K562 (cell line): ENCODE measurements at regions not wholly inside any gene's neighbourhood (a gene's known extent, or its start where the extent isn't known, plus 50 kb on each side); places are given as distances from the start of the nearest gene placed in this dataset.

Experiments
- ATAC-seq: fragments of 200-7000 bp; cut with Tn5 transposase; 3 replicates; pipeline ENCODE4 v1.9.1; 2020; ENCODE audit warnings: moderate library complexity
- BruUV-seq: library from RNA; stranded (reverse); fragments of 400-500 nt; replicated peaks from 2 replicates; lab custom pipeline; 2021; lab: Mats Ljungman, UMichigan
- CTCF ChIA-PET: fragments of 300-600 bp; formaldehyde crosslinking; extraction: SDS; loops from one replicate; lab custom pipeline; 2021; ENCODE audit warnings: low intra/inter-chr PET ratio; lab: Yijun Ruan, JAX
- POLR2A ChIA-PET: fragments of 300-600, 350-650 bp; sonication (Branson Sonifier 250); formaldehyde crosslinking; extraction: SDS; loops from one replicate; lab custom pipeline; 2021; ENCODE audit warnings: antibody characterized with exemption, inconsistent platforms; lab: Yijun Ruan, JAX
- DNase-seq, 4 experiments: peaks; one replicate each; pipeline versions ENCODE4 v3.0.0 to v3.0.0-alpha.2; 2011 to 2018; ENCODE audit warnings: low spot score in 3 of 4, mixed read lengths in 3 of 4; ENCODE audit errors: extremely low read depth in 1 of 4
- FAIRE-seq: peaks from 2 replicates; lab custom pipeline; 2011; peaks lifted over from hg19 to GRCh38; lab: Jason Lieb, UNC
- H2AFZ ChIP-seq: 2 replicates; pipeline ENCODE4 v1.6.0; 2011; ENCODE audit warnings: low read depth, low read length, control low read depth, inconsistent platforms
- H3K27ac ChIP-seq: fragments of 200-600 bp; 3 replicates; pipeline ENCODE4 v1.8.0; 2011; ENCODE audit warnings: low read depth, mild to moderate bottlenecking, control low read depth, inconsistent platforms, low read length, moderate library complexity, mixed read lengths; ENCODE audit errors: extremely low read depth
- H3K27me3 ChIP-seq, 2 experiments: fragments of 300-600 bp in 1 of 2; 2 replicates in 1 of 2; 3 replicates in 1 of 2; pipeline versions ENCODE4 v1.6.0 to v1.8.0; 2011; ENCODE audit warnings: inconsistent platforms in 2 of 2, low read length in 2 of 2, mild to moderate bottlenecking in 1 of 2, mixed read lengths in 1 of 2, moderate library complexity in 1 of 2; ENCODE audit not compliant: control insufficient read depth in 2 of 2, insufficient read depth in 2 of 2
- H3K36me3 ChIP-seq: fragments of 300-600 bp; 3 replicates; pipeline ENCODE4 v1.8.0; 2011; ENCODE audit warnings: mild to moderate bottlenecking, low read length, inconsistent platforms; ENCODE audit not compliant: control insufficient read depth, insufficient read depth
- H3K4me1 ChIP-seq, 2 experiments: fragments of 200-600 bp in 1 of 2; replicated peaks in 1 of 2; 2 replicates in 1 of 2; 3 replicates in 1 of 2; pipeline versions ENCODE4 v1.5.1 to v1.8.0; 2011; ENCODE audit warnings: inconsistent platforms in 2 of 2, low read length in 2 of 2, mild to moderate bottlenecking in 1 of 2, mixed read lengths in 1 of 2, moderate library complexity in 1 of 2; ENCODE audit not compliant: control insufficient read depth in 2 of 2, insufficient read depth in 2 of 2
- H3K4me2 ChIP-seq: 2 replicates; pipeline ENCODE4 v1.6.1; 2011; ENCODE audit warnings: low read length, control low read depth, inconsistent platforms, mixed read lengths; ENCODE audit not compliant: insufficient read depth
- H3K4me3 ChIP-seq: fragments of 200-600 bp; sonication (generic), shearing (Covaris generic); 2 replicates; pipeline ENCODE4 v1.5.1; 2016; ENCODE audit warnings: control low read depth, inconsistent platforms
- H3K79me2 ChIP-seq: fragments of 200-600 bp; 3 replicates; pipeline ENCODE4 v1.8.0; 2011; ENCODE audit warnings: low read length, inconsistent platforms; ENCODE audit not compliant: control insufficient read depth, insufficient read depth
- H3K9ac ChIP-seq, 2 experiments: 2 replicates each; pipeline versions ENCODE4 v1.6.0 to v1.6.1; 2011; ENCODE audit warnings: low read depth in 2 of 2, low read length in 2 of 2, control low read depth in 1 of 2, inconsistent platforms in 1 of 2, mild to moderate bottlenecking in 1 of 2, mixed read lengths in 1 of 2; ENCODE audit not compliant: insufficient read depth in 1 of 2
- H3K9me1 ChIP-seq: one replicate; pipeline ENCODE4 v1.6.0; 2011; ENCODE audit warnings: inconsistent platforms, mild to moderate bottlenecking, low read length, moderate library complexity; ENCODE audit not compliant: control insufficient read depth, insufficient read depth
- H3K9me3 ChIP-seq: replicated peaks from 2 replicates; pipeline ENCODE4 v1.5.1; 2011; ENCODE audit warnings: low read depth, low read length, inconsistent platforms; ENCODE audit not compliant: control insufficient read depth, insufficient read depth
- H4K20me1 ChIP-seq: replicated peaks from 2 replicates; pipeline ENCODE4 v1.6.1; 2011; ENCODE audit warnings: low read length, inconsistent platforms, mixed read lengths; ENCODE audit not compliant: control insufficient read depth, insufficient read depth
- DDX20 ChIP-seq: fragments of 450-650 bp; IDR thresholded peaks from 2 replicates; pipeline ENCODE4 v1.6.1; 2016; ENCODE audit warnings: missing genetic modification characterization, low read depth, mild to moderate bottlenecking, missing compliant biosample characterization, moderate library complexity
- DMBX1 ChIP-seq: fragments of 250-450 bp; sonication (Bioruptor Pico); IDR thresholded peaks from 2 replicates; pipeline ENCODE4 v1.8.0; 2022; ENCODE audit warnings: inconsistent platforms, mild to moderate bottlenecking, moderate library complexity, borderline replicate concordance
- MTF1 ChIP-seq: fragments of 250-450 bp; sonication (Bioruptor Pico); IDR thresholded peaks from 2 replicates; pipeline ENCODE4 v1.9.0; 2021; ENCODE audit warnings: moderate library complexity, mild to moderate bottlenecking, inconsistent platforms, borderline replicate concordance
- SIRT6 ChIP-seq: IDR thresholded peaks from one replicate; pipeline ENCODE4 v1.6.1; 2012; ENCODE audit warnings: low read depth, mild to moderate bottlenecking, control low read depth, inconsistent platforms, low read length, moderate library complexity
- WGBS: fragments of 100-300 bp; shearing (Covaris generic); methylation state at CpG from one replicate; pipeline ENCODE4 v1.1.6; 2016; ENCODE audit warnings: low coverage, mixed read lengths; ENCODE audit not compliant: insufficient coverage; ENCODE audit errors: missing lambda C conversion rate; 5-methylcytosine and 5-hydroxymethylcytosine counted together
- in situ Hi-C: fragments of 300-500 bp; cut with MboI; formaldehyde crosslinking; loops from 4 replicates; pipeline ENCODE4 v1.15.0; 2018; ENCODE audit warnings: inconsistent platforms, mixed read lengths
- intact Hi-C: fragments of 100-400 bp; cut with micrococcal nuclease; formaldehyde crosslinking; loops from 2 replicates; pipeline ENCODE4 v1.14.2; 2022
- TF ChIP-seq, protein P1 (sequence below): sonication (generic); formaldehyde crosslinking; IDR thresholded peaks from 2 replicates; pipeline ENCODE4 v1.8.0; 2023; ENCODE audit warnings: mild to moderate bottlenecking, missing genetic modification reagents

- TF ChIP-seq, protein P1, sequence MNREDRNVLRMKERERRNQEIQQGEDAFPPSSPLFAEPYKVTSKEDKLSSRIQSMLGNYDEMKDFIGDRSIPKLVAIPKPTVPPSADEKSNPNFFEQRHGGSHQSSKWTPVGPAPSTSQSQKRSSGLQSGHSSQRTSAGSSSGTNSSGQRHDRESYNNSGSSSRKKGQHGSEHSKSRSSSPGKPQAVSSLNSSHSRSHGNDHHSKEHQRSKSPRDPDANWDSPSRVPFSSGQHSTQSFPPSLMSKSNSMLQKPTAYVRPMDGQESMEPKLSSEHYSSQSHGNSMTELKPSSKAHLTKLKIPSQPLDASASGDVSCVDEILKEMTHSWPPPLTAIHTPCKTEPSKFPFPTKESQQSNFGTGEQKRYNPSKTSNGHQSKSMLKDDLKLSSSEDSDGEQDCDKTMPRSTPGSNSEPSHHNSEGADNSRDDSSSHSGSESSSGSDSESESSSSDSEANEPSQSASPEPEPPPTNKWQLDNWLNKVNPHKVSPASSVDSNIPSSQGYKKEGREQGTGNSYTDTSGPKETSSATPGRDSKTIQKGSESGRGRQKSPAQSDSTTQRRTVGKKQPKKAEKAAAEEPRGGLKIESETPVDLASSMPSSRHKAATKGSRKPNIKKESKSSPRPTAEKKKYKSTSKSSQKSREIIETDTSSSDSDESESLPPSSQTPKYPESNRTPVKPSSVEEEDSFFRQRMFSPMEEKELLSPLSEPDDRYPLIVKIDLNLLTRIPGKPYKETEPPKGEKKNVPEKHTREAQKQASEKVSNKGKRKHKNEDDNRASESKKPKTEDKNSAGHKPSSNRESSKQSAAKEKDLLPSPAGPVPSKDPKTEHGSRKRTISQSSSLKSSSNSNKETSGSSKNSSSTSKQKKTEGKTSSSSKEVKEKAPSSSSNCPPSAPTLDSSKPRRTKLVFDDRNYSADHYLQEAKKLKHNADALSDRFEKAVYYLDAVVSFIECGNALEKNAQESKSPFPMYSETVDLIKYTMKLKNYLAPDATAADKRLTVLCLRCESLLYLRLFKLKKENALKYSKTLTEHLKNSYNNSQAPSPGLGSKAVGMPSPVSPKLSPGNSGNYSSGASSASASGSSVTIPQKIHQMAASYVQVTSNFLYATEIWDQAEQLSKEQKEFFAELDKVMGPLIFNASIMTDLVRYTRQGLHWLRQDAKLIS (CRISPR knock-in tag) = no peak
- no peak for TF ChIP-seq DMBX1 (CRISPR knock-in tag)
- no peak for TF ChIP-seq DDX20
Measured at GRCh38 chr14:27199272-27199671, 601.4 kb upstream of the NOVA1 start (continued).

- Histone ChIP-seq H3K4me3 (no peak overlapping the region), H4K20me1 (no peaks in the 10 kb centered on the region), H3K27ac (no peak overlapping the region), H3K4me2 (no peak overlapping the region), H2AFZ (no peak overlapping the region), H3K4me1 (no peaks in the 10 kb centered on the region), H3K36me3 (no peaks in the 10 kb centered on the region), H3K9me1 (no peaks in the 10 kb centered on the region), H3K9ac (no peak overlapping the region), H3K27me3 (no peaks in the 10 kb centered on the region), H3K9me3 (no peaks in the 10 kb centered on the region), H3K79me2 (no peaks in the 10 kb centered on the region)
- CTCF ChIA-PET = no interaction called here
- DNase-seq (no peak), ATAC-seq (no peak), FAIRE-seq (no peak)
- intact Hi-C loops (no loop called here), in situ Hi-C loops (no loop called here)
- POLR2A ChIA-PET = no interaction called here
- no peak for TF ChIP-seq MTF1
- no peak for TF ChIP-seq SIRT6
- no TSS peak for BruUV-seq
- WGBS = 8% methylated on average over 1 of the region's 1 CpG
Measured at GRCh38 chr14:27205036-27205435, 607.2 kb upstream of the NOVA1 start.
